ENCODE measurements at regions not wholly inside any gene's neighbourhood (a gene's known extent, or its start where the extent isn't known, plus 50 kb on each side); places are given as distances from the start of the nearest gene placed in this dataset.

- peak; percentile 44 for DNase-seq
These were observed 54.4 kb downstream of the NIBAN1 start for GRCh38 chr1:184919892-184920291.

DNA sequence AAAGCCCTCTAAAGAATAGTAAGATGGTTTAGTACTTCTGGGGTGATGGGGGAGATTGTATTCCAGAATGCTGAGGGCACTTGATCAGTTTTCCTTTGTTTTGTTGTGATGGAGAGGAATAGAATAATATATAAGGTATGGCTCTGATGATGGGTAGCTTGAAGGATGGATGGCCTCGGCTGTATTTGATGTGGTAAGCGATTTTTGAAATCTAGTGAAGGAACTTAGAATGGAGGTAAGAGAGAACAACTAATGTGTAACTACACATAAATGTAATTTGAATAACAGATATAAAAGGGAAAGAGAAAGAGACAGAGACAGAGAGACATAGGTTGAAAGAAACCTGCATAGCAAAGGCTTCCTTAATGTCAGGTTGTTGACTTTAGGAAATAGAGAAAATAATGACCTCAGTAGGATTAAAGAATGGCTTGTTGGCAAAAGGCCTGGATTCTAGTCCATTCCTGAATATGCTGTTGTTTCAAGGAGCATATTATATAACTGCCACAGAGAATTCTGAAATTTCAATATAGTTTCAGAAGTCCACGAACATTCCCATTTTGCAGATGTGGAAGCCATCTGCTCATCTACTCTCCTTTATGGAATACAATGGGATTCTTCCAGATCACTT, 58.7 kb downstream of the NIBAN1 start:
- no peak for DNase-seq

DNA sequence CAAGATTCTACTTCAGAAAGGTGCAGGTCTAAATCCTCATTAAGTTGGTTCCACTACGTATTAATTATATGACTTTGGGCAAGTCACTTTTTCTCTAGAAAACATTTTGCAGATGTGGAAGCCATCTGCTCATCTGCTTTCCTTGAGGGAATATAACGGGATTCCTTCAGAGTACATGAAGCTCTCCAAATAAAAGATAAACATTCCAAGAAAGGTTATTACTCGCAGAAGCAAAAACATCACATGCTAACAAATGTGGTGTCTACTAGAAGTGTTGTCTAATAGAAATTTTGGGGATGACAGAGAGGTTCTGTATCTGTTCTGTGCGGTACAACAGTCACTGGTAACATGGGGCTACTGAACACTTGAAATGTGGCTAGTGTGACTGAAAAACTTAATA, 60.2 kb downstream of the NIBAN1 start:
- DNase-seq, result no peak

DNA sequence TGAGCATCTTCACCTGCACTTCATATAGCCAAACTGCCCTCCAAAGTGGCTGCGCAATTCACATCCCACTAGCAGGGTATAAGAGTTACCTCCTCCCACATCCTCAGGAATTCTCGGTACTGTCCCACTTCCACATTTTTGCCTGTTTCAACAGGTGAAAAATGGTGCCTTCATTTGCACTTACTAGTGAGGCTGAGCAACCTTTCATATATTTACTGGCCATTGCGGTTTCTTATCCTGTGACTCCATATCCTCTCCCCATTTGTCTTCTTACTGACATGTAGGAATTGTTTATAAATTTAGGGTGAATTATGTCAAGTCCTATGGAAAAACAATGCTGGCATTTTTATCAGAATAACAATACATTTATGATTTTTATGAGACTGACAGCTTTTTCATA, 61.9 kb downstream of the NIBAN1 start:
- no peak for DNase-seq

- DNase-seq, result no peak
These were observed 62.5 kb downstream of the NIBAN1 start for GRCh38 chr1:184911830-184912229.

GRCh38 chr1:184911103-184911745, 63.1 kb downstream of the NIBAN1 start:
- no peak for DNase-seq

DNA sequence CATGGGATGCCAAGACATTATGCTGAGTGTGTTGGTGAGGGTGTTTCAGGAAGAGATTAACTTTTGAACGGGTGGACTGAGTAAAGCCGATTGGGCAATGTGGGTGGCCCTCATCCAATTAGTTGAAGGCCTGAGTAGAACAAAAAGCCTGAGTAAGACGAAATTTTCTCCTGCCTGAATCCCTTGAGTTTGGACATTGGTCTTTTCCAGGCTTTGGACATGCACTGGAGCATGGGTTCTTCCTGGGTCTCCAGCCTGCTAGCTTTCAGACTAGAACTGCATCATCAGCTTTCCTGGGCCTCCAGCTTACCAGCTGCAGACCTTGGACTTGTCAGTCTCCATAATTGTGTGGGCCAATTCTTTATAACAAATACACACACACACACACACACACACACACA, 63.6 kb downstream of the NIBAN1 start:
- DNase-seq, result no peak

- no peak for DNase-seq
These were observed 64.3 kb downstream of the NIBAN1 start for GRCh38 chr1:184910005-184910404.

DNA sequence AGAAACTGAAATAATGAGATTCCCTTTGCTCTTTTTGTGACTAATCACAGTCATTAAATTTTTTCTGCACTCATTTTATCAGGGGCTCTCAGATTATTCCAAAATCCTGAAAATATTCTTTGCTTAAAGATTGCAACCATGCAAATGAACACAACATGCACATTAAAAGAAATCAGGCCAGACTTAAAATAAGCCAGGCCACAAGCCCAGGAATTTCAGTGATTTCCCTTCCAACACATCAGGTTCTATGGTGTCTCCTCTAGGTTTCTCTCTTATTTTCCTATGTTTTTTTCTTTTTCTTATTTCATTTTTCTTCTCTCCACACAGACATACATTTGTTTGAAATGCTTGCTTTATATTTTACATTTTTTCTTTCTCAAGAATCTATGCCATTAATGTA, 65.3 kb downstream of the NIBAN1 start:
- DNase-seq, result no peak

DNA sequence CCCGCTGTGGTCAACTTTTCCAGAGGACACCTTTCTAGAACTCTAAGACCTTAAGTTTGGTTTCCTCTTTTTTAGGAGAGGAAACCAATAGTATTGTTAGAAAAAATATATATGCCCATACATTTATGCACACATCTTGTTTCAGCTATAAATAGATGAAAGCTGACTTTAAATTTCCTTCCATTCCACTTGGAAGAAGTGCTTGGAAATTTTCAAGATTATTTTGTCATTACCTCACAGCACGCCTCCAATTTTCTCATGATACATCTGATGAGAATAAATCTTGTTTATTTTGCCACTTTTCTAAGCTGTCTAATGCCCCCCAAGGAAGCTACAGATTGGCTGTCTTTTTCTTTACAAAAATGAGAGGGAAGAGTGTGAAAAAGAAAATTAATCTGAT, 65.8 kb downstream of the NIBAN1 start:
- DNase-seq, result no peak

GRCh38 chr1:184907500-184907899, 66.8 kb downstream of the NIBAN1 start:
- DNase-seq, result no peak

GRCh38 chr1:184906761-184907160, 67.5 kb downstream of the NIBAN1 start:
- no peak for DNase-seq

GRCh38 chr1:184905601-184906322, 68.5 kb downstream of the NIBAN1 start:
- DNase-seq, result no peak

GRCh38 chr1:184903111-184903692, 71.1 kb downstream of the NIBAN1 start:
- no peak for DNase-seq

- DNase-seq, result no peak
These were observed 73.8 kb downstream of the NIBAN1 start for GRCh38 chr1:184900507-184900906.

GRCh38 chr1:184896000-184896399, 78.3 kb downstream of the NIBAN1 start:
- DNase-seq, result no peak

- DNase-seq, result no peak
These were observed 79.2 kb downstream of the NIBAN1 start for GRCh38 chr1:184895086-184895485.

GRCh38 chr1:184893695-184894094, 80.6 kb downstream of the NIBAN1 start:
- DNase-seq, result no peak

DNA sequence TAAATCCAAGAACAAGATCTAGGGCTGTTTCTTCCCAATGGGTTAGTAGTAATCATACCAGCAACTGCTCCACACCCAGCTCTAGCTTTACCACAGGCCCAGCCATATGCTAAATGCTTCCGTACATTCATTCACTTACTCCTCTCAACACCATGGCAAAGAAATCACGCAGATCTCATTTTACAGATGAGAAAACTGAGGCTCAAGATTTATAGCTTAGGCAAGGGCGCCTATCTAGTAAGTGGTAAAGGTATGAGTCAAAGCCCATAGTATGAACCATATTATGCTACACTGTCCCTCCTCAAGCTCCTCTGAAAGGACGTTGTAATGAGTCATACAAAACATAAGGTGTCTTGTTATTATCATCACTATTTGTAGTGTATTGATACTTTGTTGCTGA, 82.2 kb downstream of the NIBAN1 start:
- DNase-seq, result no peak

DNA sequence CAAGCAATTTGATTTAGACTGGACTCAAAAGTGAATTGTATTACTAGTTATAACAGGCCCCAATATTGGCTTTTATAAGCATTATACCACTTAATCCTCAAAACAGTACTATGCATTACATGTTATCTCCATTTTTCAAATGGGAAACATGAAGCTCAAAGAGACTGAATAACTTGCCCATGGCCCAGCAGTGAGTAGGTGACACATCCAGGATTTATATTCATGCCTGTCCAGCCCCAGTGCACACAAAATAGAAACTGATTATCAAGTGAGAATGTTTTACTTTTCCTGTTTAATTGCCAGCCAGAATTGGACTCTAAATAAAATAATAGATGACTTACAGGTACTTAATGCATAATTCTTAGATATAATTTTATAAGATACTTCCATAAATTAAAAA, 82.9 kb downstream of the NIBAN1 start:
- no peak for DNase-seq

DNA sequence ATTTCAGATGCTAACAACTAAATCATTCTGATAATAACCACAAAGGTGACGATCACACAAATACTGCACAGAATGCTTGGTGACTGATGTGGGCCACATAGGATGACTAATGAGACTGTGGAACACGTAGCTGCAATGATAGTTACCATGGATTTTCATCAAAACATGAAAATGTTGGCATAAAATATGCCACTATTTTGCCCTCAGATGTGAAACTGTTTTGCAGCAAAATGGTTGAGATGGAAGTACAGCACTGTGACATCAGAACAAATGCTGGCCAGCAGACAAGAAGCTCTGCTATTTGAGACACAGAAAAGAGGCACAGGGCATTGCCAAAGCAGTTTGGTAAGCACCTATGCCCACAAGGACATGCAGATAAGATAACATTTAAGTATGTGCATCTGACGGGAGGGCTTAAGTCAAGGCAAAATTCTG, 83.8 kb downstream of the NIBAN1 start:
- DNase-seq, result peak; percentile 37

GRCh38 chr1:184889902-184890301, 84.4 kb downstream of the NIBAN1 start:
- no peak for DNase-seq

- DNase-seq, result no peak
These were observed 85.1 kb downstream of the NIBAN1 start for GRCh38 chr1:184889166-184889565.

DNA sequence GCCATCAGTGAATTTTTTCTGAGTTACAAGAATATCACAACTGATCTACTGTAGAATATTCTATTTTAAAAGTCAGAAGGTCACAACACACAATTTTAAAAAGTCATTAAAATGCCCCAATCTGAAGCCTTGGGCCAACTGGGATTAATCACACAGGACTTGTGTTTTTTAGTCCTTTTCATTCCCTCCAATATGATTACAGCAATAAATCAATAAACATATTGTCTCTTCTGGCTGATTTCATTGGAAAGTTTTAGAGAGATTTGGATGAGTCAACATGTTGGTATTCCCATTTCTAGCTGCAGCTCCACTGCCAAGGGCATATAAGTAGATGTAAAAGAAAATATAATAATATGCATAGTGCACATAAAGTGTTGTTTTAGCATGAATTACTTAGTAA, 85.8 kb downstream of the NIBAN1 start:
- DNase-seq, result no peak
